ENCODE measurements at regions not wholly inside any gene's neighbourhood (a gene's known extent, or its start where the extent isn't known, plus 50 kb on each side); places are given as distances from the start of the nearest gene placed in this dataset.

DNA sequence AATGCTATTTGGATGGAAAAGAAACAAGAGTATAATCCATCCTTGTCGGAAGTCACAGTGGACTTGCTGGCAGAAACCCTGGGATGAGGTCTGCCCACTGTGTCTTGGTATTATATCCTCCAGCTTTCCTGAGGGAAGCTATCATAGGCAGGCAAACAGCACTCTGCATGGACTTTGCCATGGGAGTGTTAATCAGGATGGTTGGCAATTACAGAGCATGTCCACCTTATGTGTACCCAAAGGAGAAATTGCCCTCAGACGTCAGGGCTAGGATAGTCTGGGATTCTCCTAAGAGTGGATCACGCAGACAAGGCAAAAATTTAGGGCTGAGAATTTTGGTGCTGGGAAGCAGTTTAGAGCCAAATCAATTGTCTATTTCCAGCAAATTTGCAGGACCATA lies 184.9 kb upstream of the ESRRG start:
- H3K4me3 ChIP-seq (ENCODE audit: low read depth, low read length) = no peak overlapping the region
- DNase-seq (ENCODE audit: low read depth) = no peak
- TF ChIP-seq, protein P1, sequence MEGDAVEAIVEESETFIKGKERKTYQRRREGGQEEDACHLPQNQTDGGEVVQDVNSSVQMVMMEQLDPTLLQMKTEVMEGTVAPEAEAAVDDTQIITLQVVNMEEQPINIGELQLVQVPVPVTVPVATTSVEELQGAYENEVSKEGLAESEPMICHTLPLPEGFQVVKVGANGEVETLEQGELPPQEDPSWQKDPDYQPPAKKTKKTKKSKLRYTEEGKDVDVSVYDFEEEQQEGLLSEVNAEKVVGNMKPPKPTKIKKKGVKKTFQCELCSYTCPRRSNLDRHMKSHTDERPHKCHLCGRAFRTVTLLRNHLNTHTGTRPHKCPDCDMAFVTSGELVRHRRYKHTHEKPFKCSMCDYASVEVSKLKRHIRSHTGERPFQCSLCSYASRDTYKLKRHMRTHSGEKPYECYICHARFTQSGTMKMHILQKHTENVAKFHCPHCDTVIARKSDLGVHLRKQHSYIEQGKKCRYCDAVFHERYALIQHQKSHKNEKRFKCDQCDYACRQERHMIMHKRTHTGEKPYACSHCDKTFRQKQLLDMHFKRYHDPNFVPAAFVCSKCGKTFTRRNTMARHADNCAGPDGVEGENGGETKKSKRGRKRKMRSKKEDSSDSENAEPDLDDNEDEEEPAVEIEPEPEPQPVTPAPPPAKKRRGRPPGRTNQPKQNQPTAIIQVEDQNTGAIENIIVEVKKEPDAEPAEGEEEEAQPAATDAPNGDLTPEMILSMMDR (IDR thresholded peaks at IDR 0.05; ENCODE audit: insufficient read depth, low read length) = no peak

DNA sequence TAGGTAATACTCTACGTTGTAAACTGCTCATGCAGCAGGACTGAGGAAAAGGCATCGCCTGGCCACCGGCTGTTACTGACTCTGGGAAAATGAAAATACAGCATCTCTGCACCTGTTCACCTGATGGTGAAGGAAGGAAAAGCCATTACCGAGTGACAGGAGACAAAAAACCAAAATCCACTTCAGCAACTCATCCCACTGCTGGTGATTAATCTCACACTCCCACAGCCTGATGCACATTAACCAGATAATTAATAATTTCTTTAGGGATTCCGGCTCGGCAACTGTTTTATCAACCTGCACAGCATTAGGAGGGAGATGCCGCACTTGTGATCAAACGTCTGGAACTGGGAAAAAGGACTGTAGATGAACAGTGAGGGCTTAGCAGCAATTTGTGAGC lies 183.9 kb upstream of the ESRRG start:
- no peak for DNase-seq (ENCODE audit: low read depth)
- no peak overlapping the region for H3K4me3 ChIP-seq (ENCODE audit: low read depth, low read length)
- TF ChIP-seq, protein P1 (IDR thresholded peaks at IDR 0.05; ENCODE audit: insufficient read depth, low read length) = no peak

DNA sequence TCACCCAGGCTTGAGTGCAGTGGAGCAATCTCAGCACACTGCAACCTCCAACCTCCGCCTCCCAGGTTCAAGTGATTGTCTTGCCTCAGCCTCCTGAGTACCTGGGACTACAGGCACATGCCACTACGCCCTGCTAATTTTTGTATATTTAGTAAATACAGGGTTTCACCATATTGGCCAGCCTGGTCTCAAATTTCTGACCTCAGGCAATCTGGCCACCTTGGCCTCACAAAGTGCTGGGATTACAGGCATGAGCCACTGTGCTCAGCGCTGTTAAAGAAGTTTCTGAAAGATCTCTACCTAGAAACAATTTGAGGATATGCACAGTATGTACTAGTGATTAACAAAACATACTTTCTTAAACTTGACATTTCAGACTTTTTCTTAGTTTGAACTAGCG lies 182.6 kb upstream of the ESRRG start:
- TF ChIP-seq, protein P1 (IDR thresholded peaks at IDR 0.05; ENCODE audit: insufficient read depth, low read length) = no peak
- H3K4me3 ChIP-seq (ENCODE audit: low read depth, low read length) = no peak overlapping the region
- DNase-seq (ENCODE audit: low read depth) = no peak

DNA sequence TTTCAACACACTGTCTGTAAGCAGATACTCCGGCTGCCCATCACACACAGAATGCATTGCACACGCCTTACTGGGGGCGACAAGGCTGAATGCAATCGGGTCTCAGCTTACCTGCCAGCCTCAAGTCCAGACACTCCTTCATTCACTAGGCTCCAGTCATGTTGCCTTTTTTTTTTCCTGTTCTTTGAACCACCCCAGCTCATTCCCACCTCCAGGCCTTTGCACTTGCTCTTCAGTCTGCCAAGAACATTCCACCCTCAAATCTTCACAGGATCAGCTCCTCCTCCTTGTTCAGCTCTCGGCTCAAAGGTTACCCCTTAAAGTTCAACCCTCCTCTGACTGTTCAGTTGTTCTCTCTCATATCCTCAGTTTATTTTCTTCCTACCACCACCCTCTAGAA lies 181.9 kb upstream of the ESRRG start:
- DNase-seq (ENCODE audit: low read depth) = no peak
- no peak overlapping the region for H3K4me3 ChIP-seq (ENCODE audit: low read depth, low read length)
- TF ChIP-seq, protein P1 (IDR thresholded peaks at IDR 0.05; ENCODE audit: insufficient read depth, low read length) = no peak

DNA sequence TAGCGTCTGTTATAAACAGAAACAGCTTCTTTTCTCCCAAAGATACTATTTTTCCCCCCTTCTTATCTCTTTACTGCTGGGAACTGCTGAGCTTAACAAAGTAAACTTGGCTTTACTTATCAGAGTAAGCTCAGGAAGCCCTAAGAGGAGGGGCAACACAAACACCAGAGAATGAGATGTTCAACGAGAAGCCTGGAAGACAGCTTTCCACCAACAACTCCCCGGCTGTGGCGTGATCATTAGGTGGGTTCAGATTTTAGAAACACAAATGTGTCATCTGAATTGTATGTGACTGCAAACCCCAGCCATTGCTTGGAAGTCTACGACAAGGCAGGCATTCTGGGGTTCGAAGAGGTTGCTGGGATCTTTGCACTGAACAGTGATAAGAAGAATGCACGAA lies 181.2 kb upstream of the ESRRG start:
- DNase-seq (ENCODE audit: low read depth) = no peak
- H3K4me3 ChIP-seq (ENCODE audit: low read depth, low read length) = no peak overlapping the region
- TF ChIP-seq, protein P1 (IDR thresholded peaks at IDR 0.05; ENCODE audit: insufficient read depth, low read length) = no peak

DNA sequence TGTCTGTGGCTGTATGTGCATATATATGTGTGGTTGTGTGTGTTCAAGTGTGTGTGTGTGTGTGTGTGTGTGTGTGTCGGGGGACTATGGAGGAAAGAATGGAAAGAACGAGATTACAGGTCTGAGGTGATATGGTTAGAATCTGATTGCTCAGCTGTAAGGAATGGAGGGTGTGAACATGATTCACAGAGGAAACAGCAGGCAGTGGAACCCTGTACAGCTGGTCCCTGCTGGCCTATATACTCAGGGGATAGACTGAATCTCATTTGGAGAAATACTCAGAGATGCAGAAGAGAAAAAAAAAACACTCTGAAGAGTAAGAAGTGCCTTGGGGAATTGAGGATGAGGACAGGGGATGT lies 180.1 kb upstream of the ESRRG start:
- peak; percentile 9 for DNase-seq (ENCODE audit: low read depth)
- TF ChIP-seq, protein P1 (IDR thresholded peaks at IDR 0.05; ENCODE audit: insufficient read depth, low read length) = no peak
- no peak overlapping the region for H3K4me3 ChIP-seq (ENCODE audit: low read depth, low read length)

DNA sequence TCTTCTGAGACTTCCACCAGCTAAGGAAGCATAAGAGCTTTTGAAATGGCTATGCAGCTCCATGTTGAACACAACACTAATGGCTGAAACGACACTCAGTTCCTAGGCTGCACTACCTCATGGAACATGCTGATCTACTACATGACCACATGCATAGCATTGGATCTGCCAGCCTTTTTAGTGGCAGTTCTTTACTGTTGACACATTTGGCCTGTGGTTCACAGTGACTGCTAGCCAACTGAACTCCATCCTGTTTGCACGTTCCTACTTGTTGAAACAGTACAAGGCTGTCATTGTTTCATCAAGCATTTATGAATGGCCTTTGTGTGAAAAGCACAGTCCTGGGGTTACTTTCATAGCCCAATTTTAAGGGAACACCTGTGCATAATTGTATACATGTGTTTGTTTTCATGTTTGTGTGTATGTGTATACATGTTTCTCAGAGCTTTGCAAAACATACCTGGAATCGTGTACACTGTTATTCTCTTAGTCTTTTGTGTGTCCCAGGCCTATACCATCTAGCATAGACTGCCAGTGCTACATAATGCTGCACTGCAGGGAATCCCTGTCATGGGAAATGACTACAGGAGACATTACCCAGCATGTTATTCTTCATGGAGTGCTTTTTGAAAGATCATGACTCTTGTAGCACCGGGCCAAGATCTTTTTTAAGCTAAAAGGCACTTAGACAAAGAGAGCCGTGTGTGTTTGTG lies 179.6 kb upstream of the ESRRG start:
- H3K4me3 ChIP-seq (ENCODE audit: low read depth, low read length) = no peak overlapping the region
- DNase-seq (ENCODE audit: low read depth) = no peak
- TF ChIP-seq, protein P1 (IDR thresholded peaks at IDR 0.05; ENCODE audit: insufficient read depth, low read length) = no peak
